ENCODE measurements at regions not wholly inside any gene's neighbourhood (a gene's known extent, or its start where the extent isn't known, plus 50 kb on each side); places are given as distances from the start of the nearest gene placed in this dataset.
"Not testable (repeated sequence)": the region's sequence is repeated elsewhere in the genome, so short reads cannot be mapped to it uniquely, and the experiment has no call there.

- H3K4me3 ChIP-seq (ENCODE audit: control insufficient read depth in 1 of 2, extremely low read depth in 1 of 2, low read length in 1 of 2): no peak overlapping the region
- Mint-ChIP-seq H3K4me3 (no peak overlapping the region), H3K9me3 (peaks cover 0 to 19% (median 13%) of the 10 kb centered on the region in 3 donors), H3K36me3 (no peaks in the 10 kb centered on the region), H3K27ac (no peak overlapping the region), H3K27me3 (no peaks in the 10 kb centered on the region), H3K4me1 (no peaks in the 10 kb centered on the region)
- POLR2A ChIA-PET: no interaction called here
- no peaks in the 10 kb centered on the region for H3K9me3 ChIP-seq
- no peaks in the 10 kb centered on the region for H3K36me3 ChIP-seq (ENCODE audit: control insufficient read depth in 2 of 2, extremely low read depth in 1 of 2, insufficient read depth in 1 of 2, low read length in 1 of 2)
- no peaks in the 10 kb centered on the region for H3K27me3 ChIP-seq (replicated peaks in 1 of 2; ENCODE audit: control insufficient read depth in 2 of 2, extremely low read depth in 1 of 2, insufficient read depth in 2 of 2, low read length in 1 of 2)
- DNase-seq (no peak), ATAC-seq (replicated peaks in 1 of 4) (no peak)
- H3K4me1 ChIP-seq (ENCODE audit: control insufficient read depth in 1 of 2, extremely low read depth in 1 of 2, insufficient read depth in 2 of 2, low read length in 2 of 2): no peaks in the 10 kb centered on the region
- H3K27ac ChIP-seq (ENCODE audit: low read length): no peak overlapping the region
- CTCF ChIA-PET: no interaction called here
Measured at GRCh38 chr5:153267506-153267905, 223.0 kb upstream of the GRIA1 start.

GRCh38 chr5:153275695-153276094 is 214.8 kb upstream of the GRIA1 start:
- H3K27me3 Mint-ChIP-seq: no peaks in the 10 kb centered on the region
- CTCF ChIA-PET: no interaction called here
- POLR2A ChIA-PET: no interaction called here

GRCh38 chr5:153276151-153276550 is 214.3 kb upstream of the GRIA1 start:
- no peak overlapping the region for H3K4me3 Mint-ChIP-seq
- no peak overlapping the region for H3K27ac Mint-ChIP-seq
- peak in 1 of 35 experiments; percentile 6 for DNase-seq
- H3K4me1 Mint-ChIP-seq: no peaks in the 10 kb centered on the region
- Histone ChIP-seq H3K27me3 (replicated peaks in 1 of 2; ENCODE audit: control insufficient read depth in 2 of 2, extremely low read depth in 1 of 2, insufficient read depth in 2 of 2, low read length in 1 of 2) (no peaks in the 10 kb centered on the region), H3K27ac (ENCODE audit: low read length) (no peak overlapping the region), H3K4me1 (ENCODE audit: control insufficient read depth in 1 of 2, extremely low read depth in 1 of 2, insufficient read depth in 2 of 2, low read length in 2 of 2) (no peaks in the 10 kb centered on the region), H3K9me3 (no peaks in the 10 kb centered on the region), H3K36me3 (ENCODE audit: control insufficient read depth in 2 of 2, extremely low read depth in 1 of 2, insufficient read depth in 1 of 2, low read length in 1 of 2) (no peaks in the 10 kb centered on the region), H3K4me3 (ENCODE audit: control insufficient read depth in 1 of 2, extremely low read depth in 1 of 2, low read length in 1 of 2) (no peak overlapping the region)
- H3K36me3 Mint-ChIP-seq: no peaks in the 10 kb centered on the region
- H3K27me3 Mint-ChIP-seq: no peaks in the 10 kb centered on the region
- WGBS (ENCODE audit: insufficient coverage): no CpG with 5 or more reads among the region's 4 CpGs
- ChIA-PET POLR2A (no interaction called here), CTCF (no interaction called here)
- peaks cover 9 to 11% (median 11%) of the 10 kb centered on the region in 3 donors for H3K9me3 Mint-ChIP-seq
- no peak for ATAC-seq (replicated peaks in 1 of 4)

More at GRCh38 chr5:153275695-153276094, 214.8 kb upstream of the GRIA1 start:
- Mint-ChIP-seq H3K4me3 (no peak overlapping the region), H3K27ac (no peak overlapping the region), H3K36me3 (no peaks in the 10 kb centered on the region), H3K9me3 (peaks cover 10 to 11% (median 11%) of the 10 kb centered on the region in 3 donors), H3K4me1 (no peaks in the 10 kb centered on the region)
- Histone ChIP-seq H3K27ac (ENCODE audit: low read length) (no peak overlapping the region), H3K9me3 (no peaks in the 10 kb centered on the region), H3K4me3 (ENCODE audit: control insufficient read depth in 1 of 2, extremely low read depth in 1 of 2, low read length in 1 of 2) (no peak overlapping the region), H3K27me3 (replicated peaks in 1 of 2; ENCODE audit: control insufficient read depth in 2 of 2, extremely low read depth in 1 of 2, insufficient read depth in 2 of 2, low read length in 1 of 2) (no peaks in the 10 kb centered on the region), H3K36me3 (ENCODE audit: control insufficient read depth in 2 of 2, extremely low read depth in 1 of 2, insufficient read depth in 1 of 2, low read length in 1 of 2) (no peaks in the 10 kb centered on the region), H3K4me1 (ENCODE audit: control insufficient read depth in 1 of 2, extremely low read depth in 1 of 2, insufficient read depth in 2 of 2, low read length in 2 of 2) (no peaks in the 10 kb centered on the region)
- ATAC-seq (replicated peaks in 1 of 4) (no peak), DNase-seq (no peak)
- WGBS (ENCODE audit: insufficient coverage): no CpG with 5 or more reads among the region's 3 CpGs

GRCh38 chr5:153296251-153296844 is 194.1 kb upstream of the GRIA1 start:
- H3K4me3 Mint-ChIP-seq; H3K9me3 ChIP-seq; DNase-seq; H3K27me3 ChIP-seq (replicated peaks in 1 of 2; ENCODE audit: control insufficient read depth in 2 of 2, extremely low read depth in 1 of 2, insufficient read depth in 2 of 2, low read length in 1 of 2); H3K36me3 ChIP-seq (ENCODE audit: control insufficient read depth in 2 of 2, extremely low read depth in 1 of 2, insufficient read depth in 1 of 2, low read length in 1 of 2); ATAC-seq (replicated peaks in 1 of 4); POLR2A ChIA-PET; CTCF ChIA-PET; H3K27me3 Mint-ChIP-seq; H3K36me3 Mint-ChIP-seq; H3K4me1 ChIP-seq (ENCODE audit: control insufficient read depth in 1 of 2, extremely low read depth in 1 of 2, insufficient read depth in 2 of 2, low read length in 2 of 2); H3K4me1 Mint-ChIP-seq; H3K27ac ChIP-seq (ENCODE audit: low read length); H3K4me3 ChIP-seq (ENCODE audit: control insufficient read depth in 1 of 2, extremely low read depth in 1 of 2, low read length in 1 of 2); H3K27ac Mint-ChIP-seq: not testable (repeated sequence)
- H3K9me3 Mint-ChIP-seq: peaks cover 10 to 12% (median 12%) of the 10 kb centered on the region in 3 donors
- 96% methylated on average over 13 of the region's 45 CpGs for WGBS (ENCODE audit: insufficient coverage)

- no peak for ATAC-seq (replicated peaks in 1 of 4)
- H3K36me3 Mint-ChIP-seq: no peaks in the 10 kb centered on the region
- H3K4me3 ChIP-seq (ENCODE audit: control insufficient read depth in 1 of 2, extremely low read depth in 1 of 2, low read length in 1 of 2): no peak overlapping the region
- no peak for DNase-seq
- 83% methylated on average over 3 of the region's 4 CpGs for WGBS (ENCODE audit: insufficient coverage)
- no peaks in the 10 kb centered on the region for H3K27me3 Mint-ChIP-seq
- H3K27me3 ChIP-seq (replicated peaks in 1 of 2; ENCODE audit: control insufficient read depth in 2 of 2, extremely low read depth in 1 of 2, insufficient read depth in 2 of 2, low read length in 1 of 2): no peaks in the 10 kb centered on the region
- H3K9me3 Mint-ChIP-seq: peaks cover 4 to 18% (median 10%) of the 10 kb centered on the region in 3 donors
- H3K27ac Mint-ChIP-seq: no peak overlapping the region
- no peaks in the 10 kb centered on the region for H3K9me3 ChIP-seq
- ChIA-PET CTCF (no interaction called here), POLR2A (no interaction called here)
- H3K27ac ChIP-seq (ENCODE audit: low read length): no peak overlapping the region
- H3K4me1 Mint-ChIP-seq: no peaks in the 10 kb centered on the region
- H3K4me1 ChIP-seq (ENCODE audit: control insufficient read depth in 1 of 2, extremely low read depth in 1 of 2, insufficient read depth in 2 of 2, low read length in 2 of 2): no peaks in the 10 kb centered on the region
- no peaks in the 10 kb centered on the region for H3K36me3 ChIP-seq (ENCODE audit: control insufficient read depth in 2 of 2, extremely low read depth in 1 of 2, insufficient read depth in 1 of 2, low read length in 1 of 2)
- H3K4me3 Mint-ChIP-seq: no peak overlapping the region
Measured at GRCh38 chr5:153299891-153300290, 190.6 kb upstream of the GRIA1 start.

GRCh38 chr5:153308282-153308681 is 182.2 kb upstream of the GRIA1 start:
- no peak for ATAC-seq (replicated peaks in 1 of 4)
- 36% methylated on average over 1 of the region's 1 CpG for WGBS (ENCODE audit: insufficient coverage)
- Histone ChIP-seq H3K9me3 (no peaks in the 10 kb centered on the region), H3K27me3 (replicated peaks in 1 of 2; ENCODE audit: control insufficient read depth in 2 of 2, extremely low read depth in 1 of 2, insufficient read depth in 2 of 2, low read length in 1 of 2) (no peaks in the 10 kb centered on the region), H3K27ac (ENCODE audit: low read length) (no peak overlapping the region), H3K4me1 (ENCODE audit: control insufficient read depth in 1 of 2, extremely low read depth in 1 of 2, insufficient read depth in 2 of 2, low read length in 2 of 2) (no peaks in the 10 kb centered on the region), H3K4me3 (ENCODE audit: control insufficient read depth in 1 of 2, extremely low read depth in 1 of 2, low read length in 1 of 2) (no peak overlapping the region), H3K36me3 (ENCODE audit: control insufficient read depth in 2 of 2, extremely low read depth in 1 of 2, insufficient read depth in 1 of 2, low read length in 1 of 2) (no peaks in the 10 kb centered on the region)
- POLR2A ChIA-PET: no interaction called here
- Mint-ChIP-seq H3K4me3 (no peak overlapping the region), H3K27me3 (no peaks in the 10 kb centered on the region), H3K4me1 (no peaks in the 10 kb centered on the region), H3K36me3 (no peaks in the 10 kb centered on the region), H3K9me3 (peaks cover 3 to 13% (median 12%) of the 10 kb centered on the region in 3 donors), H3K27ac (no peak overlapping the region)
- DNase-seq: no peak
- CTCF ChIA-PET: no interaction called here

GRCh38 chr5:153318556-153318955 is 171.9 kb upstream of the GRIA1 start:
- Histone ChIP-seq H3K9me3 (no peaks in the 10 kb centered on the region), H3K27ac (ENCODE audit: low read length) (no peak overlapping the region), H3K4me3 (ENCODE audit: control insufficient read depth in 1 of 2, extremely low read depth in 1 of 2, low read length in 1 of 2) (no peak overlapping the region), H3K4me1 (ENCODE audit: control insufficient read depth in 1 of 2, extremely low read depth in 1 of 2, insufficient read depth in 2 of 2, low read length in 2 of 2) (no peaks in the 10 kb centered on the region), H3K27me3 (replicated peaks in 1 of 2; ENCODE audit: control insufficient read depth in 2 of 2, extremely low read depth in 1 of 2, insufficient read depth in 2 of 2, low read length in 1 of 2) (no peaks in the 10 kb centered on the region), H3K36me3 (ENCODE audit: control insufficient read depth in 2 of 2, extremely low read depth in 1 of 2, insufficient read depth in 1 of 2, low read length in 1 of 2) (no peaks in the 10 kb centered on the region)
- 100% methylated on average over 1 of the region's 4 CpGs for WGBS (ENCODE audit: insufficient coverage)
- H3K36me3 Mint-ChIP-seq: no peaks in the 10 kb centered on the region
- no peak for ATAC-seq (replicated peaks in 1 of 4)
- peaks cover 6 to 17% (median 8%) of the 10 kb centered on the region in 3 donors for H3K9me3 Mint-ChIP-seq
- POLR2A ChIA-PET: no interaction called here
- no peak overlapping the region for H3K4me3 Mint-ChIP-seq
- H3K27ac Mint-ChIP-seq: no peak overlapping the region
- CTCF ChIA-PET: no interaction called here
- H3K27me3 Mint-ChIP-seq: no peaks in the 10 kb centered on the region
- H3K4me1 Mint-ChIP-seq: no peaks in the 10 kb centered on the region
- DNase-seq: no peak
